ENCODE measurements at regions not wholly inside any gene's neighbourhood (a gene's known extent, or its start where the extent isn't known, plus 50 kb on each side); places are given as distances from the start of the nearest gene placed in this dataset.
A peak's percentile ranks its signal among the peaks of the same experiment; 100 is the strongest.

DNA sequence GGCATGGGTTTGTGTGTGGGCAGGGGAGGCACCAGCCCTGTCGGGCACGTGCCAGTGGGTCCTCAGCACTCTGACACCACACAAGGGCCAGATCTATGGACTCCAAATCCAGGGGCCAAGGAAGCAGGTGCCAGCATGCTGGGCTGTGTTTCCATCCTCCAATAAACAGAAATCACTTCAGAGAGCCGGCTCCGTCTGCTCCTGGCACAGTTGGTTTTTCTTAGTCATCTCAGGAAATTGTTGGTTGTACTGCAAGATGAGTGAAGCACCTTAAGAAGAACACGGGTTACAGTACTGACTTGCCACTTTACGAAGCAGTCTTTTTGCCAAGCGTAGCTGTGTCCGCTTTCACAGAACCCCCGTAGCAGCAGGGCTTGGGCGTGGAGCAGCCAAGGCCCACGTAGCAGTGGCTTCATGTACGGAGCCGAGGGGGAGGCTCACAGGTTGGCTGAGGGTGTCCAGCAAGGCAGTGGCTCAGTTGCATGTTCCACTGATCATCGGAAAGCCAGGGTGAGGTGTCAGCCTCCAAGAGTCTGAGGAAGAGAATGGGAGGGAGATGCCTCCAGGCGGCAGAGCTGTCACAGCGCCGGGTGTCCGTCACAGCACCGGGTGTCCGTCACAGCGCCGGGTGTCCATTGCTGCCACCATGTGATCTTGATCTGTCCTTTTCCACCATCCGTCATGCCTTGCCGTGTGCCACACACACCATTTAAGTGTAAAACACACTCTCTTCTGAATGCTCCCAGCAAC is 314.9 kb downstream of the CTTN start:
- peak in 1 of 3 donors; percentile 5 for DNase-seq (ENCODE audit: low read depth in 2 of 3, low spot score in 2 of 3)

DNA sequence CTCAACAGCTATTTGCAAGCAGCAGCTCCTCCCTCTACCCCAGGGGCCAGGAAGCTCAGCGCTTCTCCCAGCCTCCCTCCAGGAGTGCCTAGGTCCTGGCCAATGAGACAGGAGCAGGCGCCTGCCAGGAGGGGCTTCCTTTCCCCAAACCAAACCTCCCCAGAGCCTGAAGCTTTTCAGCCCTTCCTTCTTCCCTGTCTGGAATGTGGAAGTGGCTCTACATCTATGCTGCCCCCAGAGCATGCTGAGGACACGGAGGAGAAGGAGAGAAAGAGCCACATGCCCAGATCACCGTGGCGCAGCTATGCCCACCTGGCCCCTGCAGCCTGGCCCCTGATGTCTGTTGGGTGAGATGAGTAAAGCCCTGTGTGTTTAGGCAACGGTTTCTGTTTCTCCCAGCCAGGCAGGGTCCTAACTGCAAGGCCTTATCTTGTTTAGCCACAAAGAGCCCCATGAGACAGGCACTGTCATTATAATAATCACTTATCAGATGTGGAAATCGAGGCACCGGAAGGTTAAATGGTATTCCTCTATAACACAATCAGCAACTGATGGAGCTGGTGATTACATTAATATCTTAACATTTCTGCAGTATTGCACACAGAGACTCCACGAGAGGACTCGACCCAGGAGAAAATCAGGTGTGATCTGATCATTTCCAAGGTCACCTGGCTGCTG is 315.8 kb downstream of the CTTN start:
- no peak for DNase-seq (ENCODE audit: low read depth in 2 of 3, low spot score in 2 of 3)

DNA sequence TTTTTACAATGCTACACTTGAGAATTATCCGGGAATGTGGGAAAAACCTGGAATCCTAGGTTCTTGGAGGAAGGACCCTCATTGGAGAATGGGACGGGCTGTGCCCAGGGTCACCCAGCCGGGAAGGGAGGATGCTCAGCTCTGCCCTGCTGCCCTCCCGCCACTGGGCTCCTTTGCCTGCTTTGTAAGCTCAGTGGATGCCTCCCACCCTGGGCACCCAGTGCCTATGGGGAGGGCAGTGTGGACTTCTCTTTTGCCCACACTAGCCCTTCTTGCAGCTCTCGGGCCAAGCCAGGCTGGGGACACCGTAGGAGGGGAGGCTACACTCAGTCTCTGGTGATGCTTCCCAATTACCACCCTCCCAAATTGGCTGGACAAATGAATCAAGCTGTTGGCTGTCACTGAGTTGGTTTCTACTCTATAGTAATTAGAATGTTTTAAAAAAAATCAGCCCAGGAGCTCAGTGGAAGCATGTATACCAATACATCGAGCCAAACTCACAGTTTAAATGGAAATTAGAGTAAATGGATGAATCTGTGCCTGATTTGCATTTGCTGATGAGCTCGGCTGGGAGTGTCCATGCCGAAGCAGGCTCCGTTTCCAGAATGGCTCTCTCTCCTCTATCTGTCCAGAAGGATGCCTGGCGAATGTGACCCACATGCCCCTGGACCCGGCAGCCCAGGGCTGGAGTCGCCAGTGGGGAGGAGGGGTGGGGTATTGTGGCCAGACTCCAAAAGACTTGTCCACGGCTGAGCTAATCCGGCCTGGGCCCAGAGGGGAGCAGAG is 317.0 kb downstream of the CTTN start:
- DNase-seq (ENCODE audit: low read depth in 2 of 3, low spot score in 2 of 3): no peak

DNA sequence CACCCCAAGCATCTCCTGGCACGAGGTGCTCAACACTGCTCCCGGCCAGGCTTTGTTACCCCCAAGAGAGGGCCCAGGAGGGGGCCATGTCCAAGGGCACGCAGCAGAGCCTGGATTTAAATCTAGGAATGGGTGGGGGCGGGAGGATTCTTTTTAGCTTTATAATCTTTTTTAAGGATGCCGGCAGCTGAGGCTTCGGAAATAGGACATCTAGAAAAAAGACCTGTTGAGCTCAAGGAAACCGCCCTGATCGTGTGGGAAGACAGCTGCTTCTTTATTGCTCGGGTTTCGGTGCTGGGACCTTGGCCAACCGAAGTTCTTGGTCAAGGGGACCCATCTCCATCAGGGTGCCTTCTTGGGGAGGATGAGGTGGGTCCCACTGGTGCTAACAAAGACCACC is 317.9 kb downstream of the CTTN start:
- DNase-seq (ENCODE audit: low read depth in 2 of 3, low spot score in 2 of 3): no peak

DNA sequence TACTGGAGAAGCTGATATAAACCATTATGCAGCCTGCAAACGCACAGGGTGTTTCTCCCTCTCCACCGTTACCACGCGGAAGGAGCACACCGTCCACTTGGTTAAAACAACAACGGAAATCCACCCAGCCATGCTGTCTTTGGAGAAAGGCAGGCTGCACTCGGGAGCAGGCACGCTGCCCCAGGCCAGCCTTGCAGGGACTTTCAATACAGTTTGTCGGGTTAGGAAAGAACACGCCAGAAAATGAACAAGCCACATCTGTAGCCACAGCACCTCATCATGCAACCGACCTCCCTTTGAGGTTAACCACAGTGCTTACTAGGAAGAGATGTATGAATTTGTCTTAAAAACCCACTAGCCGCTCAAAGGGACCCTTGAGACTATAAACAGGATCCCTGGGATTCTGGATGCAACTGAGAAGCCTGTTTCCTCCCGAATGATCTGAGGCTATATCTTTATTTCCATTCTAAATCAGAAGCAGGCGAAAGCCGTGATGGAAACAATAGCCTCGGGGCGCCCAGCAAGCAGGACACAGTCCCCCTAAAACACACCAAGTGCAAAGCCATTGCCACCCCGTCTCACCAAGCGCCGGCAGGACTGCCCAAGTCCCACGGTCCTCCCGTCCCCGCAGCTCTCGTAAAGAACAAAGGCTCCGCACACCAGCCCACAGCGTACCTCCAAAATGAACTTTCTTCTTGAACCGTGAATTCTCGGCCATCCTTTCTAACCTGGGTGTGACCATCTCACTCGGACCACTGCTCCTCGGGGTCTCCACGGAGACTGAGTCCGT is 318.9 kb downstream of the CTTN start:
- peak in 1 of 3 donors; percentile 29 for DNase-seq (ENCODE audit: low read depth in 2 of 3, low spot score in 2 of 3)

DNA sequence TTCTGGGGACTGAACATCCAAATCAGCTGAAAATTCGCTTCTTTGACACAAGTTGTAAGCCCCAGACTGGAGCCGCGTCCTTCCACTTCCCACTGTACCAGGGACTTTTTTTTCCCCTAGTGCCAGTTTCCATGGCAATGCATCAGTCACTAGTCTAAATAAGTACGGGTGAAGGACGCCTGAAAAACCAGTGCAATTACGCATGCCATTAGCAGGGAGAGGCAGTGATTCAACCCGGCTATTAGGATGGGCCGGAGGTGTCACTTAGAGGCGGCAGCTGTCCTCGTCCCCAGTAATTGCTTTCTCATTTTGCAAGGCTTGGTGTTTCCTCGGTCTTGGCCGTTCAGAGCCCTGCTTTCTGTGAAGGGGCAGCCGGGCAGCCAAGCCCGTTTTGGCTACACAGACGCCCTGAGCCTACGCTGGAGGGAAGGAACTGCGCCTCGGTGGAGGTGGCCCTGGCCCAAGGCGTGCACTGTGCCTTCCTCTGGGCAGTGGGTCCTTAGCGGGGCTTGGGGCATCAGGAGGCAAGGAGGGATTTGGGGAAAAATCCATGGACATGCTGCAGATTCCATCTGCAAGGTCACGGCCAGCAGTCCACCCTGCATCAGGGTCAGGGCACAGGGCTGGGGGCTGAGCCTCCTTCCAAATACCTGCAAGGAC is 319.7 kb downstream of the CTTN start:
- peak in 1 of 3 donors; percentile 6 for DNase-seq (ENCODE audit: low read depth in 2 of 3, low spot score in 2 of 3)

DNA sequence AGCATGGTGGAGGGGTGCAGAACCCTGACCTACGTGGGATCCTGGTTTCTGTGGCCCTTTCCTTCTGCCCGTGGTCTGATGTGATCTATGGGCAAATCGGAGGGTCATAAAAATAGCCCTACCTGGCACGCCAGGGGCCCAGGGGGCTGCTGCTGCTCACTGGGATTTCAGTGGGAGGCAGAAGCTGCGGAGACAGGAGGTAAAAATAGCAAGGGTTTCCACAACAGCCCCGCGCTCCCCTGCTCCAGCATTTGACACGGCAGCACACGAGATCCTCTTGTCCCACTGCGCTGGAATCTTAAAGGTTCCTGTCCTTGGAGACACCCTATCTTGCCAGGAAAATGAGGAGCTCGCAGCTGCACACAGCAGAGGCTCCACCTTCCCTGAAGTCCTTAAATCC is 321.2 kb downstream of the CTTN start:
- DNase-seq (ENCODE audit: low read depth in 2 of 3, low spot score in 2 of 3): no peak

DNA sequence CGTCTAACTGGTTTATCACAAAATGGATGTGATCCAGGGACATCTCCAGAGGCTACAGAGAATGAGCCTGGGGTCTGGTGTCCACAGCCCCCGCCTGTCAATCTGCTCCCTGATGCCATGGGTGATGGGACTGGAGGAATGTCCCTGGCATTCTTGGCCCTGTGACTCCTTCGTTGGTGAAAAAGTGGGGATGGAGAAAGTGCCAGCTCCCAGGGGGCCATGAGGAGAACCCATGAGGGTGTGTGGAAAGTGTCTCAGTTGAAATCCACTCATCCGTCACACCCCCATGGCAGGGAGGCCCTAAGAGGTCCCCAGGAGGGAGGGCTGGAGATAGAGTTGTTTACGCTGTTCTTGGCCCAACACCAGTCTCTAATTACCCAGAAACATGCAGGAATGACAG is 322.0 kb downstream of the CTTN start:
- DNase-seq (ENCODE audit: low read depth in 2 of 3, low spot score in 2 of 3): no peak

DNA sequence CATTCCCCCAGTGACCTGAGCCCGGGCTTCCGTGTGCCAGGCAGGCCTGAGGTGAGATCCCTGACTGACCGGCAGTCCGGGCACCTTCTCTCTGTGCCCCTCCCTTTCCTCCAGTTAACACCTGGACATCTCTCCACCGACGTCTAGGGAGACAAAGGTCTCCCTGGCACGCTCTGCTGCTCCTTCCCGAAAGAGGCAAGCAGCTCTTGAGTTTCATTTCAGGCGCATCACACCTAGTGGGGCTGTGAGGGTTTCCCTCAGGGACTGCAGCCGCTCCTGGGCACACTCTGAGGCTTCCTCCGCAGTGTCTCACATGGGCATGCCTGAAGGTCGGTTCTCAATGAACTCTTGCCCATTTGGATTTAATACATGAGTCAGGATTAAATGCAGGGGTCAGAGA is 322.7 kb downstream of the CTTN start:
- DNase-seq (ENCODE audit: low read depth in 2 of 3, low spot score in 2 of 3): no peak

DNA sequence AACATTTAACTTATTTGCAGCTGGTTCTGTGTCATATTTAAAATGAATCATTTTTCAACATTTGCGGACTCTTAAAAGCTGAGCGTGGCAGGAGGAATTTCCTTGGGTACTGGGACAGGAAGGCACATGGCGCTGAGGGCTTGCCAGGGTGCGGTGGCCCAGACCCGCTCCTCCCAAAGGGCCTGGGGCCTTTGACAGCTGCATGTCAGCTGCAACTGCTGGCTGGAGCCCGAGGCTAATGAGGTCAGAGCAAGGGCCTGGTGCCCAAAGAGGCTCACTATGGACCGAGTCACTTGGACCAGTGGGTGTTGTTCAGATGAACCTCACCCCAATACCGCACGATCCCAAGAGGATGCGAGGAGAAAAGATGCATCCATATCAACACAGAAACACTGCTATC is 326.9 kb downstream of the CTTN start:
- no peak for DNase-seq (ENCODE audit: low read depth in 2 of 3, low spot score in 2 of 3)

DNA sequence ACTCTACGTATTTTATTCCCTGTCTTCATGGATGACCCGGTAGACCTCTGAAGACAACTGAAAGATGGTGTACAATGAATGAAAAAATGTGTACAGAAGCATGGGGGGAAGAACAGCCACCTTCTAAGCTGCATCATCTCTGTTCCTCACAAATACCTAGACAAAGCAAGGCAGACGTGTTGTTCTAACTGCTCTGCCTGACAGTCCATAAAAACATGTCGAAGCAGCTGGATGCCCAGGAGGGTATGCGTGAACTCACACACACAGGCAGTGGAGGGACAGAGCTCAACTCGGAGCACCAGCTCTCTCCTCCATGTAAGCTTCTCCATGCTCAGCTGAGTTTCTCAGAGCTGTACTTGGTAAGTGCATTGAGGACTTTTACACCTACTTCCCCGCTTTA is 327.4 kb downstream of the CTTN start:
- DNase-seq (ENCODE audit: low read depth in 2 of 3, low spot score in 2 of 3): no peak

DNA sequence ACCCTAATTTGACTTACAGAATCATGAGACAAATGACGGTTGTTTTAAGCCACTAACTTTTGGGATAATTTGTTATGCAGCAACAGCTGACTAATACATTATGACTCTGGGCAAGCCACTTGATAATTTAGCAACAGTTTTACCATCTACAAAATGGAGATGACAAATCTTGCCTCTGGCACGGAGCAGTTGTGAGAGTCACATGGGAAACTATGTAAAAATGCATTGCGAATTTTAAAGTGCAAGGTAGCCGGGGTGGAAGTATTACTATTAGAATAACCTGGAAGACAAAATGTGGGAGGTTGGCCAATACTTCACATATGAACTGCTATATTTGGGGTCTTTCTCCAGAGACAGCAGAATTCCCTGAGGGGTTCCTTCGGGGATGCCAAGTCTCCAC is 328.7 kb downstream of the CTTN start:
- DNase-seq (ENCODE audit: low read depth in 2 of 3, low spot score in 2 of 3): no peak

DNA sequence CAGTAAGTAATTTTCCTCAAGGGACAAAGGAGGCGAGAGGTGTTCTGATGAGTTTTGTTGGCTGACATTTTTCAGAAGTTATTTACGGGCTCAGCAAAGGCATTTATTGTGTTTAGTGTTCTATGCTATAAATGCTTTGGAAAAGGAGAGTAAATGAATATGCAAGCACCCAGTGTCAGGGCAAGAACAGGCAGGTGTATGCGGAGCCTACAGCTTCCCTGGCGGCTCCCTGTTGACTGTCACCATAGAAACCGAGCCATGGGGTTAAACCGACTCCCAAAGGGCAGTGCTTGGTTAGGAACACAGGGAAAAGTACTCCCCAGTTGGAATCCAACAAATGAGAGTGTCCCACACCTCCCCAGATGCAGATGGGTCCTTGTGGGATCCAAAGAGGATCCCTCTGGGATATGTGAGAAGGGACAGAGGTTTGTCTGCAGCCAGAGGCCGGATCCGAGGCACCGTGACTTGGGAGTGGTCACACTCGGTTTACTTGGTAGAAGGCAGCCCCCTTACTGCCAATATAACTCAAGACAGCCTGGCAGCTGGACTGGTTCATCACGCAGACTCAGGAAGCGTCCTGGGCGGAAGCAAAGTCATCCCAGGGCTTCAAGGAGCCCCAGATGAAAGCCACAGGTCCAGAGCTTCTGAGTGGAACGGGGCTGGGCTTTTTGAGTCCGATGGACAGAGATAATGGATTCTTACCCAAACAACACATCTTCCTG is 329.7 kb downstream of the CTTN start:
- no peak for DNase-seq (ENCODE audit: low read depth in 2 of 3, low spot score in 2 of 3)

DNA sequence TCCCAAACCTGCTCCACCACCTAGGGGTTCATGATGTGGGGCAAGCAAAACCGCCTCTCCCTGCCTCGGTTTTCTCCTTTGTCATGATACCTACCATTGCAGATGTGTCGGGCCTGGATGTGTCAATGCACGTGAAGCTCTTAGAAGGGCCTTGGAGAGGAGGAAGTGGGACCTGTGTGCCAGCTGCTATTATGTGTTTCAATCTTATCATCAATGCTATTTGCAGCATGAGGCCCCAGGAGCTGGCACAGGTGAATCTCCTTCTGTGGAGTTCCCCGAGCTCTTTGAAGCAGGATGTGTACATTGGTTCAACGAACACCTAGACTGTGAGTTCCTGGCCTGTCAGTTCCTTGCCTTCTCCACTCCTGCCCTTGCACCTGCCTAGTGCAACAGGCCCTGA is 331.6 kb downstream of the CTTN start:
- DNase-seq (ENCODE audit: low read depth in 2 of 3, low spot score in 2 of 3): no peak

DNA sequence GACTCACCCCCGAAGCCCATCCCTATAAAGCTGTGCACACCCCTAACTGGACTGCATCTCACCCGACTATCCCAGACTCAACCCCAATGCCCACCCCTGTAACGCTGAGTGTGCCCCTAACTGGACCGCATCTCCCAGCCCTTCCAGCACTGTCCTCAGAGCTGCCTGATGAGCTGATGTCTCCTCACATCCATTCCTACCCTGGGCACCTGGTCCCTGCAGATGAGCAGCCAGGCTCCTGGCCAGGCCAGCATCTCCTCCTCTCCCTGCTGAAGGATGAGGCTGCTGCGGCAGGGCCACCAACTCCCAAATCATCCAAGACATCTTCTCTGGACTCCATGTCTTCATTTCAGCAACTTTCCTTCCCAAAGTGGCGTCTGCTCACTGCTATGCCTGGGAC is 332.1 kb downstream of the CTTN start:
- DNase-seq (ENCODE audit: low read depth in 2 of 3, low spot score in 2 of 3): no peak

DNA sequence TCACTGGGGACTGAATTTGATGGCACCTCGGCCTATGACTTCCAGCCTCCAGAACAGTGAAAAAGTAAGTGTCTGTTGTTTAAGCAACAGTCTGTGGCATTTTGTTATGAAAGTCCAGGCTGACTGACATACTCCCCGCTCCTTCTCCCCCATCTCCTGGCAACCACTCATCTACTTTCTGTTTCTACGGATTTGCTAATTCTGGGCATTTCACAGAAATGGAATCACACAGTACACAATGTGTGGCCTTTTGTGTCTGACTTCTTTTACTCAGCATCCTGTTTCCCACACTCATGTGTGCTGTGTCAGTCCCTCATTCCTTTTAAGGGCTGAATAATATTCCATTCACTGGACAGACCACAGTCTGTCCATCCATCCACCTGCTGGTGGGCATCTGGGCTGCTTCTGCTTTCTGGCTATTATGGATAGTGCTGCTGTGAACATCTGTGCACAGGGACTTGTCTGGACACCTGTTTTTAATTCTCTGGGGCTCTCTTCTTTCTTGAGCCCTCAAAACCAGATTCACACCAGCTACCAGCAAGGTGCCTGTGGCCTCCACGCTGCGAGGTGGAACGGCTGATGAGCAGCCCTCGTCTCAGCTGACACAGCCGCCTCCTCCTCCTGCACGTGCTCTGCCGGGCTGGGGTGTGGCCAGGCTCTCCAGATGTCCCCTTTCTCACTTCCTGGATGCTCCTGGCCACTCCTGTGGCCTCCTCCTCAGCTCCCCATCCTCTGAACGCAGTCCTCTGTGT is 333.1 kb downstream of the CTTN start:
- no peak for DNase-seq (ENCODE audit: low read depth in 2 of 3, low spot score in 2 of 3)

DNA sequence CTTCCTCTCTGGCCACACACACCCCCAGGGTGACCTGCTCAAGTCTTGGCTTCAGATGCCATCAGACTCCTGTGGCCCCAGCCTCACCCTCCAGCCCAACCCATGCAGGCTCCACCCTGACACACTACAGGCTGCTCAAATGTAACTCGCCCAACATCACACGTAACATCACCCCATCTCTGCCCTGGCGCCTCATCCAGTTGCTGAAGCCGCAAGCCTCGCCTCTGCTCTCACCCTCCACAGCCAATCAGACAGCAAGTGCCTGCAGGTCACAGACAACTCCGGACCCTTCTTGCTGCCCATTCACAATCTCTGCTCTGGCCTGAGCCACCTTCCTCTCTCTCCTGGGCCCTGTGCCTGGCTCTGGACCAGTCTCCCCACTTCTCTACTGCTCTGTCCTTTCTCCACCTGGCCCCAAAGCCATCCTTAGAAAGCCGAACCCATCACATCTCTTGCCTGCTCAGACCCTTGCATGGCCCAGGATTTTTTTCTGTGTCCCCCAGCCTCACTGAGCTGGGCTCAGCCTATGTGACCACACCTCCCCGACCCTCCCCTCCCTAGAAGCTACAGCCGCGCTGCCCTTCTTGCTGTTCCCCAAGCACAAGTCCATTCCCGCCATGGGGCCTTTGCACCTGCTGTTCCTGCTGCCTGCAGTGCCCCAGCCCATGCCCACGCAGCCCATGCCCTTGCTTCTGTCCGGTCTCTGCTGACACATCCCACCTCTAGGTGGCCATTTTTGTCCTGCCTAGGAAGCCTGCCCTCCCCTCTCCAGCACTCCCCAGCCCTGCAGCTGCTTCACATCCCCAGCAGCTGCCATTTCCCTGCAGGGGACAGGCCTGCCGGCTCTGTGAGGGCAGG is 333.9 kb downstream of the CTTN start:
- DNase-seq (ENCODE audit: low read depth in 2 of 3, low spot score in 2 of 3): no peak

DNA sequence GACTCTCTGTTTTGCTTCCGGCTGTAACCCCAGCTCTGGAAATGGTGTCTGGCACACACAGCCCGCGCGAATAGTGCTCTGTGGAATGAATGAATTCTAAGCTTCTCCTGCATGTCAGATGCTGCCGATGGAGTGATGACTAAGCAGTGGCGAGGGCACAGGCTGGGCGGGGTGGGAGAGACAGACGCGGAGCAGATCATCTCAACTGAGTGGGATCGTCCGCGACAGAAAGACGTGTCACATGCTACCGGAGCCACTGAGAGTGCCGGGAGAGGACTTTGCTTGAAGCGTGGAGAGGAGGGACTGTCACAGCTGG is 334.5 kb downstream of the CTTN start:
- no peak for DNase-seq (ENCODE audit: low read depth in 2 of 3, low spot score in 2 of 3)

Measured in hematopoietic multipotent progenitor cell (in vitro differentiated cells).